ENCODE measurements at regions not wholly inside any gene's neighbourhood (a gene's known extent, or its start where the extent isn't known, plus 50 kb on each side); places are given as distances from the start of the nearest gene placed in this dataset.
A peak's percentile ranks its signal among the peaks of the same experiment; 100 is the strongest.
"Not testable (repeated sequence)": the region's sequence is repeated elsewhere in the genome, so short reads cannot be mapped to it uniquely, and the experiment has no call there.

- Histone ChIP-seq H3K27ac (no peak overlapping the region), H3K27me3 (no peaks in the 10 kb centered on the region), H3K4me3 (no peak overlapping the region), H3K36me3 (no peaks in the 10 kb centered on the region), H3K4me1 (no peaks in the 10 kb centered on the region), H3K9me3 (no peaks in the 10 kb centered on the region)
- TF ChIP-seq CTCF (IDR thresholded peaks at IDR 0.05), result no peak
- no peak for TF ChIP-seq POLR2A (IDR thresholded peaks at IDR 0.05)
- DNase-seq, result no peak
Measured at GRCh38 chr10:21343087-21343486, 182.4 kb downstream of the SKIDA1 start.

- not testable (repeated sequence) for H3K27me3 ChIP-seq, H3K36me3 ChIP-seq, H3K27ac ChIP-seq, DNase-seq, H3K4me1 ChIP-seq, H3K9me3 ChIP-seq, H3K4me3 ChIP-seq
Measured at GRCh38 chr10:21342499-21342898, 183.0 kb downstream of the SKIDA1 start.

- Histone ChIP-seq H3K4me1 (no peaks in the 10 kb centered on the region), H3K27ac (no peak overlapping the region), H3K27me3 (no peaks in the 10 kb centered on the region), H3K9me3 (no peaks in the 10 kb centered on the region), H3K4me3 (no peak overlapping the region), H3K36me3 (no peaks in the 10 kb centered on the region)
- DNase-seq, result no peak
- no peak for TF ChIP-seq POLR2A (IDR thresholded peaks at IDR 0.05)
- no peak for TF ChIP-seq CTCF (IDR thresholded peaks at IDR 0.05)
Measured at GRCh38 chr10:21340331-21340730, 185.2 kb downstream of the SKIDA1 start.

GRCh38 chr10:21337171-21337792, 188.2 kb downstream of the SKIDA1 start:
- Histone ChIP-seq H3K9me3 (no peaks in the 10 kb centered on the region), H3K4me3 (no peak overlapping the region), H3K36me3 (no peaks in the 10 kb centered on the region), H3K27me3 (no peaks in the 10 kb centered on the region), H3K4me1 (no peaks in the 10 kb centered on the region), H3K27ac (no peak overlapping the region)
- TF ChIP-seq CTCF (IDR thresholded peaks at IDR 0.05) (no peak), POLR2A (IDR thresholded peaks at IDR 0.05) (no peak)
- no peak for DNase-seq

- no peak for DNase-seq
- H3K36me3 ChIP-seq, result no peaks in the 10 kb centered on the region
- TF ChIP-seq POLR2A (IDR thresholded peaks at IDR 0.05) (no peak), CTCF (IDR thresholded peaks at IDR 0.05) (no peak)
- H3K4me1 ChIP-seq, result no peaks in the 10 kb centered on the region
- no peaks in the 10 kb centered on the region for H3K27me3 ChIP-seq
- no peak overlapping the region for H3K27ac ChIP-seq
- H3K4me3 ChIP-seq, result no peak overlapping the region
- no peaks in the 10 kb centered on the region for H3K9me3 ChIP-seq
Measured at GRCh38 chr10:21336476-21337170, 188.9 kb downstream of the SKIDA1 start.

- TF ChIP-seq POLR2A (IDR thresholded peaks at IDR 0.05) (no peak), CTCF (IDR thresholded peaks at IDR 0.05) (no peak)
- Histone ChIP-seq H3K36me3 (no peaks in the 10 kb centered on the region), H3K4me1 (no peaks in the 10 kb centered on the region), H3K9me3 (no peaks in the 10 kb centered on the region), H3K27ac (peak overlapping the region in 1 of 4 donors; percentile 22), H3K4me3 (no peak overlapping the region), H3K27me3 (no peaks in the 10 kb centered on the region)
- DNase-seq, result no peak
Measured at GRCh38 chr10:21334891-21335696, 190.4 kb downstream of the SKIDA1 start.

All from Peyer's patch (tissue), 4 donors.